Activated B cell treated with CpG ODN at 0.5 μM for 24 hours (primary cell): ENCODE measurements at regions not wholly inside any gene's neighbourhood (a gene's known extent, or its start where the extent isn't known, plus 50 kb on each side); places are given as distances from the start of the nearest gene placed in this dataset.

Source experiments
- ATAC-seq: fragments of 200-7000 bp; cut with Tn5 transposase; one replicate; pipeline ENCODE4 v1.10.0; 2021; ENCODE audit warnings: low read depth, mild to moderate bottlenecking, moderate library complexity
- CTCF ChIA-PET: fragments of 350-600 bp; sonication (Branson Sonifier 250); formaldehyde crosslinking; loops from one replicate; lab custom pipeline; 2021; ENCODE audit warnings: antibody characterized with exemption; lab: Charles Lee
- POLR2A ChIA-PET: fragments of 350-600 bp; sonication (Branson Sonifier 250); formaldehyde crosslinking; loops from one replicate; lab custom pipeline; 2021; ENCODE audit warnings: antibody characterized with exemption; lab: Charles Lee
- DNase-seq: peaks from one replicate; pipeline ENCODE4 v3.0.0; 2022
- H3K27ac Mint-ChIP-seq: one replicate; pipeline ENCODE4 v1.8.0; 2020; ENCODE audit warnings: mixed read lengths
- H3K27me3 Mint-ChIP-seq: one replicate; pipeline ENCODE4 v1.8.0; 2021; ENCODE audit warnings: mixed read lengths
- H3K36me3 Mint-ChIP-seq: one replicate; pipeline ENCODE4 v1.8.0; 2021; ENCODE audit warnings: low read depth, mixed read lengths
- H3K4me1 Mint-ChIP-seq: one replicate; pipeline ENCODE4 v1.8.0; 2021; ENCODE audit warnings: mixed read lengths
- H3K4me3 Mint-ChIP-seq: one replicate; pipeline ENCODE4 v1.8.0; 2020; ENCODE audit warnings: mild to moderate bottlenecking, mixed read lengths
- H3K9me3 Mint-ChIP-seq: one replicate; pipeline ENCODE4 v1.8.0; 2020; ENCODE audit warnings: mixed read lengths
- CTCF ChIP-seq: fragments of 200-600 bp; IDR thresholded peaks from one replicate; pipeline ENCODE4 v1.8.0; 2022; ENCODE audit warnings: antibody characterized with exemption, mild to moderate bottlenecking
- intact Hi-C: fragments of 100-400 bp; cut with micrococcal nuclease; formaldehyde crosslinking; loops from one replicate; pipeline ENCODE4 v1.15.1; 2024

DNA sequence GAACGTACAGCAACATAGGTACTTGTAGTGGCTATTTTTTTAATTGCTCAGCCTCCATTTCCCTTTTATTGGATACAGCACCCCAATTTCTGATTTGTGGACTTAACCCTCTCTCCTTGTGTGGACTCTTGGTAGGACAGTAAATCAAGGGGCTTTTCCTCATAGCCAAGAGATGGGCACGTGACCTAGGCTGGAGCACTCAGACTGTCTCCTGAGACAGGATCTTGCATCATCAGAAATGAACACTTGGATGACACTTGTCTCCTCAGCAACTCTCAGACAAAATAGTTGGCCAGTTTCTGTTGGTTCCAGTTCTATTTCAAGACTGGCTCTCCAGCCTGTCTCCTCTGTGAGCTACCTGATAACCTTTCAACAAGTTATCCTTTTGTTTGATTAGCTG, 112.9 kb upstream of the ZNF678 start:
- DNase-seq: no peak

GRCh38 chr1:227449741-227450441, 113.5 kb upstream of the ZNF678 start:
- peaks cover 16% of the 10 kb centered on the region for H3K27me3 Mint-ChIP-seq

More for the DNA sequence above, 112.9 kb upstream of the ZNF678 start:
- no peak for TF ChIP-seq CTCF
- ATAC-seq: no peak
- Mint-ChIP-seq H3K9me3 (no peaks in the 10 kb centered on the region), H3K27me3 (peaks cover 16% of the 10 kb centered on the region), H3K36me3 (no peaks in the 10 kb centered on the region), H3K27ac (no peak overlapping the region), H3K4me3 (no peak overlapping the region), H3K4me1 (no peaks in the 10 kb centered on the region)
- intact Hi-C loops: no loop called here
- CTCF ChIA-PET: interaction anchor here (1.5 kb wide), 1 partner anchor 10 kb away, joined by 4 read pairs; no protein-coding TSS in a partner anchor
- POLR2A ChIA-PET: no interaction called here

GRCh38 chr1:227449051-227449450, 114.3 kb upstream of the ZNF678 start:
- intact Hi-C loops: no loop called here
- ChIA-PET POLR2A (no interaction called here), CTCF (interaction anchor here (1.0 to 1.5 kb wide), 2 partner anchors 9 kb away, joined by 3 to 4 read pairs; no protein-coding TSS in a partner anchor)
- Mint-ChIP-seq H3K36me3 (no peaks in the 10 kb centered on the region), H3K9me3 (no peaks in the 10 kb centered on the region), H3K27me3 (peaks cover 11% of the 10 kb centered on the region), H3K4me1 (no peaks in the 10 kb centered on the region), H3K4me3 (no peak overlapping the region), H3K27ac (no peak overlapping the region)
- DNase-seq (no peak), ATAC-seq (no peak)
- TF ChIP-seq CTCF: no peak

More at GRCh38 chr1:227449741-227450441, 113.5 kb upstream of the ZNF678 start:
- ChIA-PET CTCF (interaction anchor here (1.5 kb wide), 1 partner anchor 10 kb away, joined by 4 read pairs; no protein-coding TSS in a partner anchor), POLR2A (no interaction called here)
- TF ChIP-seq CTCF: no peak
- no peak overlapping the region for H3K27ac Mint-ChIP-seq
- DNase-seq (no peak), ATAC-seq (no peak)
- H3K4me1 Mint-ChIP-seq: no peaks in the 10 kb centered on the region
- intact Hi-C loops: no loop called here
- H3K36me3 Mint-ChIP-seq: no peaks in the 10 kb centered on the region
- no peaks in the 10 kb centered on the region for H3K9me3 Mint-ChIP-seq
- H3K4me3 Mint-ChIP-seq: no peak overlapping the region

GRCh38 chr1:227447531-227447990, 115.8 kb upstream of the ZNF678 start:
- H3K9me3 Mint-ChIP-seq: no peaks in the 10 kb centered on the region
- H3K27ac Mint-ChIP-seq: no peak overlapping the region
- ATAC-seq (no peak), DNase-seq (no peak)
- peaks cover 11% of the 10 kb centered on the region for H3K27me3 Mint-ChIP-seq
- ChIA-PET CTCF (interaction anchor here (0.8 kb wide), 1 partner anchor 327 kb away, joined by 3 read pairs; no protein-coding TSS in a partner anchor), POLR2A (no interaction called here)
- no peak for TF ChIP-seq CTCF
- no peaks in the 10 kb centered on the region for H3K36me3 Mint-ChIP-seq
- no peak overlapping the region for H3K4me3 Mint-ChIP-seq
- H3K4me1 Mint-ChIP-seq: no peaks in the 10 kb centered on the region
- intact Hi-C loops: no loop called here

DNA sequence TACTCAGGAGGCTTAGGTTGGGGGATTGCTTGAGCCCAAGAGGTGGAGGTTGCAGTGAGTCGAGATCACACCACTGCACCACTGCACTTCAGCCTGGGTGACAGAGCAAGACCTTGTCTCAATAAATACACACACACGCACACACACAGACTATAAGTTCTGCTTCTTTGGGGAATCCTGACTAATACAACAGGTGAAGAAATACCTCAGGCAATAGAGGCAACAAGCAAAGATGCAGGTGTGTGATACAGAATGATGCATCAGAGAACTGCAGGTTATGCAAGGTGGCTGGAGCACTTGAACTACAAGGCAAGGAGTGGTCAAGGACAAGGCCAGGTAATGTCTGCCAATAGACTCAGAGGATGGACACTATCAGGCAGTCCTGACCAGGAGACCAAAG, 117.6 kb upstream of the ZNF678 start:
- H3K27me3 Mint-ChIP-seq: peaks cover 11% of the 10 kb centered on the region
- ATAC-seq (no peak), DNase-seq (no peak)
- no peaks in the 10 kb centered on the region for H3K36me3 Mint-ChIP-seq
- H3K4me3 Mint-ChIP-seq: no peak overlapping the region
- POLR2A ChIA-PET: no interaction called here
- H3K27ac Mint-ChIP-seq: no peak overlapping the region
- H3K4me1 Mint-ChIP-seq: no peaks in the 10 kb centered on the region
- CTCF ChIA-PET: no interaction called here
- intact Hi-C loops: no loop called here
- TF ChIP-seq CTCF: no peak
- H3K9me3 Mint-ChIP-seq: no peaks in the 10 kb centered on the region
